ENCODE measurements at regions not wholly inside any gene's neighbourhood (a gene's known extent, or its start where the extent isn't known, plus 50 kb on each side); places are given as distances from the start of the nearest gene placed in this dataset.

DNA sequence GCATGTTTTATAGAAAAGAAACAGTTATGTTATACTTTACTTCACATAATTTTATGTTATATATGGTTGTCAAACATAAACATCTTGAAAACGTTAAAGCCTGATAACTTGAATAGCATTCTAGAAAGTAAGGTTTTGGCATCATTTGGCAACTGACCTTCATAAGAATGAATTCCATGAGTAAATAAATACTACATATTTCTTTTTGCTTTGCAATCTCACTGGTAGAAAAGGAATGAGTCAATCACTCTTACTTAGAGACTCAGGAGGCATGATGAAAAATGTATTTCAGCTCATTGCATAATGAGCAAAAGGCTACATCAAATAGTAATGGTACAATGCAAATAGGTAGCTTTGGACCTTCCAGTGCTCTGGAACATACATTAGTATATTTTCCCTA is 1381.9 kb downstream of the EFNB2 start (continued):
- TF ChIP-seq, protein P1, sequence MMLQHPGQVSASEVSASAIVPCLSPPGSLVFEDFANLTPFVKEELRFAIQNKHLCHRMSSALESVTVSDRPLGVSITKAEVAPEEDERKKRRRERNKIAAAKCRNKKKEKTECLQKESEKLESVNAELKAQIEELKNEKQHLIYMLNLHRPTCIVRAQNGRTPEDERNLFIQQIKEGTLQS (IDR thresholded peaks at IDR 0.05; ENCODE audit: insufficient read depth, low read depth, low read length): no peak
- TF ChIP-seq SRF (IDR thresholded peaks at IDR 0.05; ENCODE audit: low read depth, low read length) (no peak), JUN (IDR thresholded peaks at IDR 0.05; ENCODE audit: low read depth, low read length) (no peak)
